Trophoblast cell (in vitro differentiated cells and primary cell): ENCODE measurements at regions not wholly inside any gene's neighbourhood (a gene's known extent, or its start where the extent isn't known, plus 50 kb on each side); places are given as distances from the start of the nearest gene placed in this dataset.

Experiments
- DNase-seq, 2 donors: peaks; one replicate each; pipeline ENCODE4 v3.0.0-alpha.2; 2016
- H2AFZ ChIP-seq: 2 replicates; pipeline ENCODE4 v1.6.1; 2013; ENCODE audit warnings: low read length, moderate library complexity, mild to moderate bottlenecking; ENCODE audit not compliant: insufficient read depth, poor library complexity
- H2AK5ac ChIP-seq: 2 replicates; pipeline ENCODE4 v1.6.1; 2013; ENCODE audit warnings: mild to moderate bottlenecking, low read length
- H2BK120ac ChIP-seq: 2 replicates; pipeline ENCODE4 v1.6.1; 2013; ENCODE audit warnings: low read length, mild to moderate bottlenecking, moderate library complexity; ENCODE audit not compliant: insufficient read depth, poor library complexity
- H2BK12ac ChIP-seq: 2 replicates; pipeline ENCODE4 v1.6.1; 2013; ENCODE audit warnings: mild to moderate bottlenecking, low read length, moderate library complexity
- H2BK5ac ChIP-seq: 2 replicates; pipeline ENCODE4 v1.6.1; 2013; ENCODE audit warnings: low read length, low read depth, moderate library complexity, mild to moderate bottlenecking; ENCODE audit not compliant: poor library complexity
- H3K14ac ChIP-seq: 2 replicates; pipeline ENCODE4 v1.6.1; 2013; ENCODE audit warnings: mild to moderate bottlenecking, low read length
- H3K18ac ChIP-seq: 2 replicates; pipeline ENCODE4 v1.6.1; 2013; ENCODE audit warnings: mild to moderate bottlenecking, low read length
- H3K23ac ChIP-seq: 2 replicates; pipeline ENCODE4 v1.6.1; 2013; ENCODE audit warnings: low read length
- H3K27ac ChIP-seq: 2 replicates; pipeline ENCODE4 v1.5.1; 2013; ENCODE audit warnings: low read depth, mild to moderate bottlenecking, inconsistent platforms, low read length, moderate library complexity
- H3K27me3 ChIP-seq: 2 replicates; pipeline ENCODE4 v1.6.1; 2013; ENCODE audit warnings: inconsistent platforms, mild to moderate bottlenecking, low read length, moderate library complexity; ENCODE audit not compliant: insufficient read depth
- H3K36me3 ChIP-seq, 2 experiments: 1 replicate in 1 of 2; 2 replicates in 1 of 2; pipeline ENCODE4 v1.6.1; 2013; ENCODE audit warnings: low read length in 2 of 2, mild to moderate bottlenecking in 2 of 2, moderate library complexity in 1 of 2; ENCODE audit not compliant: insufficient read depth in 2 of 2, control insufficient read depth in 1 of 2
- H3K4ac ChIP-seq: 2 replicates; pipeline ENCODE4 v1.6.1; 2013; ENCODE audit warnings: low read depth, mild to moderate bottlenecking, low read length, moderate library complexity
- H3K4me1 ChIP-seq, 2 experiments: 1 replicate in 1 of 2; 2 replicates in 1 of 2; pipeline ENCODE4 v1.6.1; 2013; ENCODE audit warnings: low read length in 2 of 2, mild to moderate bottlenecking in 2 of 2, moderate library complexity in 1 of 2; ENCODE audit not compliant: insufficient read depth in 2 of 2, control insufficient read depth in 1 of 2
- H3K4me2 ChIP-seq: 2 replicates; pipeline ENCODE4 v1.6.1; 2013; ENCODE audit warnings: inconsistent platforms, mild to moderate bottlenecking, low read length, moderate library complexity
- H3K4me3 ChIP-seq: 2 replicates; pipeline ENCODE4 v1.5.1; 2013; ENCODE audit warnings: mild to moderate bottlenecking, low read depth, low read length, inconsistent platforms
- H3K79me1 ChIP-seq: one replicate; pipeline ENCODE4 v1.6.1; 2013; ENCODE audit warnings: low read length
- H3K79me2 ChIP-seq: 2 replicates; pipeline ENCODE4 v1.6.1; 2013; ENCODE audit warnings: low read length, mild to moderate bottlenecking; ENCODE audit not compliant: control insufficient read depth, insufficient read depth, poor library complexity
- H3K9ac ChIP-seq: 2 replicates; pipeline ENCODE4 v1.6.1; 2013; ENCODE audit warnings: mild to moderate bottlenecking, low read length
- H3K9me3 ChIP-seq: 2 replicates; pipeline ENCODE4 v1.6.1; 2013; ENCODE audit warnings: low read depth, mild to moderate bottlenecking, control low read depth, inconsistent platforms, low read length; ENCODE audit not compliant: insufficient read depth
- H4K12ac ChIP-seq: 2 replicates; pipeline ENCODE4 v1.6.1; 2013; ENCODE audit warnings: low read depth, mild to moderate bottlenecking, low read length, moderate library complexity
- H4K8ac ChIP-seq: 2 replicates; pipeline ENCODE4 v1.6.1; 2013; ENCODE audit warnings: low read depth, mild to moderate bottlenecking, low read length, moderate library complexity
- H4K91ac ChIP-seq: one replicate; pipeline ENCODE4 v1.6.1; 2013; ENCODE audit warnings: low read depth, mild to moderate bottlenecking, low read length, moderate library complexity
- WGBS: extraction: QIAGEN DNeasy Blood & Tissue Kit; methylation state at CpG from one replicate; pipeline ENCODE4 v1.1.7; 2013; ENCODE audit warnings: missing lambda C conversion rate; ENCODE audit not compliant: insufficient read length, insufficient coverage; ENCODE audit errors: extremely low coverage; 5-methylcytosine and 5-hydroxymethylcytosine counted together

DNA sequence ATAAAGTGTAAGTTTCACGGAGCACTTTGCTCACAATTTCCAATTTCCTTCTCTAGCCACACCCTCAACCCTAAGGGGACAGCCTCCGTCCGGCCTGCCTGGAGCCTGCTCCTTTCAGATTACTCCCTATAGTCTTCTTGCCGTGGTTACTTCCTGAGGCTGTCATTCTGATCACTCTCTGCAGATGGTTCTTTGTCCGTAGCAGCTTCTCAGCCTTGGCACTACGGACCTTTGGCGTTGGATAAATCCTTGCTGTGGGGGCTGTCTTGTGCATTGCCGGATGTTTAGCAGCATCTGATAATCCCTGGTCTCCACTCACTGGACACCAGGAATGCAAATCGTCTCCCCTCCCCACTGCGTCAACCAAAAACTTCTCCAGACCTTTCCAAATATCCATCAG lies 447.5 kb upstream of the KIRREL3 start:
- Histone ChIP-seq H2AFZ (no peak overlapping the region), H3K18ac (no peak overlapping the region), H3K79me1 (no peaks in the 10 kb centered on the region), H3K14ac (no peak overlapping the region), H3K4me3 (no peak overlapping the region), H2AK5ac (no peak overlapping the region), H3K9me3 (no peaks in the 10 kb centered on the region), H3K4ac (no peak overlapping the region), H4K91ac (no peak overlapping the region), H3K4me1 (no peaks in the 10 kb centered on the region), H4K8ac (no peak overlapping the region), H2BK5ac (no peak overlapping the region), H4K12ac (no peak overlapping the region), H2BK120ac (no peak overlapping the region), H3K27ac (no peak overlapping the region), H2BK12ac (no peak overlapping the region), H3K27me3 (no peaks in the 10 kb centered on the region), H3K4me2 (no peak overlapping the region), H3K36me3 (no peaks in the 10 kb centered on the region), H3K9ac (no peak overlapping the region), H3K23ac (no peak overlapping the region), H3K79me2 (no peaks in the 10 kb centered on the region)
- WGBS, result no CpG with 5 or more reads among the region's 10 CpGs
- DNase-seq, result no peak

DNA sequence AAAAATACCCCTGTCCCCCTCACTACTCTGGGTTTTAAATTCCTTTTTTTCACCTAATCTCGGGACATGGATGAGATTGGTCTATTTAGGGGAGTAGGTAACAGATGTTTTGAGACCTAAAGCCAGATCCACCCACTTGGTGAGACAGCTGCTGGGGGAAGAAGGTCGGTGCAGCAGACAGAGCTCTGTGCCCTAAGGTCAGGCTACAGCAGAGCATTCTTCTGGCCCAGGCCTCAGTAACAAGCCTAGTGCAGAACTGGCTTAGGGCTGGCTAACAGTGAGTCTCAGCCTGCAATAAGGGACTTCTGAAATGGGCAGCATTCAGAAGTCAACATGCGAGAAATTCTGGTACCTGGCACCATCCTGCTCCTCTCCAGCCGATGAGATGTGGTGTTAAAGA lies 444.9 kb upstream of the KIRREL3 start:
- H3K4ac ChIP-seq, result no peak overlapping the region
- no peak overlapping the region for H3K23ac ChIP-seq
- no peak for DNase-seq
- H3K79me2 ChIP-seq, result no peaks in the 10 kb centered on the region
- H3K4me3 ChIP-seq, result no peak overlapping the region
- H2BK5ac ChIP-seq, result no peak overlapping the region
- no peak overlapping the region for H4K12ac ChIP-seq
- H3K9ac ChIP-seq, result no peak overlapping the region
- no peaks in the 10 kb centered on the region for H3K79me1 ChIP-seq
- H4K91ac ChIP-seq, result no peak overlapping the region
- H3K9me3 ChIP-seq, result no peaks in the 10 kb centered on the region
- WGBS, result no CpG with 5 or more reads among the region's 4 CpGs
- no peaks in the 10 kb centered on the region for H3K4me1 ChIP-seq
- no peaks in the 10 kb centered on the region for H3K27me3 ChIP-seq
- H4K8ac ChIP-seq, result no peak overlapping the region
- no peak overlapping the region for H3K14ac ChIP-seq
- no peak overlapping the region for H3K18ac ChIP-seq
- no peak overlapping the region for H2BK12ac ChIP-seq
- no peak overlapping the region for H2AK5ac ChIP-seq
- H2BK120ac ChIP-seq, result no peak overlapping the region
- H3K27ac ChIP-seq, result no peak overlapping the region
- H2AFZ ChIP-seq, result no peak overlapping the region
- no peaks in the 10 kb centered on the region for H3K36me3 ChIP-seq
- no peak overlapping the region for H3K4me2 ChIP-seq

DNA sequence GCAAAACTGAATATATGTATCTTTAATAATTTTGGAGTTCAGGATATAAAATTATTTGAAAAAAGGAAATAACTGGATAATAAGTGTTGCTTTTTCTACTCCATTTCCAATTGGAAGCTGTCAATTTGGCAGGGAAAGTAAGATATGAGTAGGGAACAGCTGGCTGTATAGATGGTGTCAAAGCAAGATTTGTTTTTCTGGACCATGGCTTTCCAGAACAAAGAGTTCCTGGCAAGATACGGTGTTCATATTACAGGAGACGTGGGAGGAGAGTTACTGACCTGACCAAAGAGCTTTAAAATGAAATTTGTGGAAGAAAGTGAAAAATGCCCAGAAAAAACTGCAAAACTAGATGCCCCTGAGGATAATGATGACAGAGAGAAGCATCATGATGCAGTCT lies 442.7 kb upstream of the KIRREL3 start:
- Histone ChIP-seq H3K79me2 (no peaks in the 10 kb centered on the region), H2AK5ac (no peak overlapping the region), H3K79me1 (no peaks in the 10 kb centered on the region), H3K36me3 (no peaks in the 10 kb centered on the region), H3K4me2 (no peak overlapping the region), H4K8ac (no peak overlapping the region), H3K9ac (no peak overlapping the region), H3K18ac (no peak overlapping the region), H3K14ac (no peak overlapping the region), H3K27me3 (no peaks in the 10 kb centered on the region), H2BK5ac (no peak overlapping the region), H4K12ac (no peak overlapping the region), H2BK12ac (no peak overlapping the region), H3K27ac (no peak overlapping the region), H2BK120ac (no peak overlapping the region), H3K23ac (no peak overlapping the region), H2AFZ (no peak overlapping the region), H3K4me1 (no peaks in the 10 kb centered on the region), H3K9me3 (no peaks in the 10 kb centered on the region), H3K4me3 (no peak overlapping the region), H3K4ac (no peak overlapping the region), H4K91ac (no peak overlapping the region)
- WGBS, result no CpG with 5 or more reads among the region's 2 CpGs
- no peak for DNase-seq

DNA sequence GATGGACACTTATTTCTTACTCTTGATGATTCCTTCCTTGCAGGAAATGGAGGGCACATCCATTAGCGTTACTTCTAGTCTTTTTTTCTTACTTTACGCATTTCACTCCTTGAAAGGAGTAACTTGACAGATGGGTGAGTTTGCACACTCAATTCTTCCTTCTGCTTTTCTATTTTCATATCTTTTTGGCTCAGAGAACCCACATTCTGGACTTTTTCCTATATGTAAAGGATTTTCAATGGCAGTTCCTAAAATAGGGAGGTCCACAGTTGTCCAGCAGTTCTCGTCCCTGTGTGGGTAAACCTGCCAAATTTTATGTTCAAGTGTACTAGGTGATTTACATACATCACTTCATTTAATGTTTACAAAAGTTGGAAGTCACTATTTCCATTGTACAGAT lies 440.0 kb upstream of the KIRREL3 start:
- Histone ChIP-seq H3K14ac (no peak overlapping the region), H3K9me3 (no peaks in the 10 kb centered on the region), H4K12ac (no peak overlapping the region), H3K4me2 (no peak overlapping the region), H3K27me3 (no peaks in the 10 kb centered on the region), H4K91ac (no peak overlapping the region), H2AK5ac (no peak overlapping the region), H3K4me1 (no peaks in the 10 kb centered on the region), H3K79me2 (no peaks in the 10 kb centered on the region), H4K8ac (no peak overlapping the region), H3K9ac (no peak overlapping the region), H3K79me1 (no peaks in the 10 kb centered on the region), H3K4ac (no peak overlapping the region), H2BK120ac (no peak overlapping the region), H2BK12ac (no peak overlapping the region), H3K18ac (no peak overlapping the region), H3K36me3 (no peaks in the 10 kb centered on the region), H3K27ac (no peak overlapping the region), H2BK5ac (no peak overlapping the region), H3K23ac (no peak overlapping the region), H2AFZ (no peak overlapping the region), H3K4me3 (no peak overlapping the region)
- no CpG with 5 or more reads among the region's 3 CpGs for whole genome bisulfite sequencing
- DNase-seq, result no peak
